Muscle of leg (tissue), 3 donors: ENCODE measurements at regions not wholly inside any gene's neighbourhood (a gene's known extent, or its start where the extent isn't known, plus 50 kb on each side); places are given as distances from the start of the nearest gene placed in this dataset.

Experiments used
- DNase-seq: peaks from one replicate; pipeline ENCODE4 v3.0.0; 2013
- H3K27ac ChIP-seq: one replicate; pipeline ENCODE4 v1.5.1; 2013; ENCODE audit warnings: mild to moderate bottlenecking, low read length, control low read depth
- H3K27me3 ChIP-seq: one replicate; pipeline ENCODE4 v1.6.1; 2013; ENCODE audit warnings: low read length; ENCODE audit not compliant: control insufficient read depth, insufficient read depth
- H3K36me3 ChIP-seq: one replicate; pipeline ENCODE4 v1.6.1; 2013; ENCODE audit warnings: low read length; ENCODE audit not compliant: control insufficient read depth, insufficient read depth
- H3K4me1 ChIP-seq: one replicate; pipeline ENCODE4 v1.6.1; 2013; ENCODE audit warnings: low read length; ENCODE audit not compliant: control insufficient read depth, insufficient read depth
- H3K4me3 ChIP-seq: one replicate; pipeline ENCODE4 v1.5.1; 2013; ENCODE audit warnings: low read length, control low read depth
- H3K9me3 ChIP-seq: replicated peaks from 2 replicates; pipeline ENCODE4 v1.6.1; 2013; ENCODE audit warnings: low read depth, low read length; ENCODE audit not compliant: control insufficient read depth
- WGBS: methylation state at CpG from one replicate; pipeline ENCODE4 v1.1.5; 2013; ENCODE audit warnings: missing lambda C conversion rate; ENCODE audit not compliant: insufficient coverage; 5-methylcytosine and 5-hydroxymethylcytosine counted together

GRCh38 chr5:148730942-148731898 is 76.9 kb upstream of the HTR4 start:
- no peaks in the 10 kb centered on the region for H3K27me3 ChIP-seq
- WGBS, result no CpG with 5 or more reads among the region's 12 CpGs
- H3K9me3 ChIP-seq, result no peaks in the 10 kb centered on the region
- H3K4me1 ChIP-seq, result no peaks in the 10 kb centered on the region
- H3K4me3 ChIP-seq, result no peak overlapping the region
- H3K27ac ChIP-seq, result no peak overlapping the region
- DNase-seq, result peak; percentile 90
- no peaks in the 10 kb centered on the region for H3K36me3 ChIP-seq

- Histone ChIP-seq H3K27me3 (no peaks in the 10 kb centered on the region), H3K9me3 (no peaks in the 10 kb centered on the region), H3K4me1 (peaks cover 6% of the 10 kb centered on the region), H3K4me3 (no peak overlapping the region), H3K36me3 (no peaks in the 10 kb centered on the region), H3K27ac (no peak overlapping the region)
- no peak for DNase-seq
- WGBS, result 100% methylated on average over 1 of the region's 3 CpGs
Measured at GRCh38 chr5:148732692-148733091, 78.4 kb upstream of the HTR4 start.

GRCh38 chr5:148733601-148734438 is 79.5 kb upstream of the HTR4 start:
- DNase-seq, result peak; percentile 82
- Histone ChIP-seq H3K4me3 (no peak overlapping the region), H3K4me1 (peaks cover 6% of the 10 kb centered on the region), H3K27ac (no peak overlapping the region), H3K9me3 (no peaks in the 10 kb centered on the region), H3K27me3 (no peaks in the 10 kb centered on the region), H3K36me3 (no peaks in the 10 kb centered on the region)
- WGBS, result 38% methylated on average over 6 of the region's 11 CpGs

GRCh38 chr5:148734518-148734917 is 80.2 kb upstream of the HTR4 start:
- H3K27ac ChIP-seq, result no peak overlapping the region
- DNase-seq, result no peak

GRCh38 chr5:148735301-148735835 is 81.0 kb upstream of the HTR4 start:
- no peaks in the 10 kb centered on the region for H3K9me3 ChIP-seq
- WGBS, result no CpG with 5 or more reads among the region's 2 CpGs
- DNase-seq, result no peak
- no peak overlapping the region for H3K4me3 ChIP-seq
- no peak overlapping the region for H3K27ac ChIP-seq
- no peaks in the 10 kb centered on the region for H3K27me3 ChIP-seq
- no peaks in the 10 kb centered on the region for H3K36me3 ChIP-seq
- peaks cover 6% of the 10 kb centered on the region for H3K4me1 ChIP-seq

More at GRCh38 chr5:148734518-148734917, 80.2 kb upstream of the HTR4 start:
- H3K27me3 ChIP-seq, result no peaks in the 10 kb centered on the region
- peaks cover 6% of the 10 kb centered on the region for H3K4me1 ChIP-seq
- H3K36me3 ChIP-seq, result no peaks in the 10 kb centered on the region
- H3K4me3 ChIP-seq, result no peak overlapping the region
- no peaks in the 10 kb centered on the region for H3K9me3 ChIP-seq

GRCh38 chr5:148739023-148739422 is 84.7 kb upstream of the HTR4 start:
- Histone ChIP-seq H3K4me3 (no peak overlapping the region), H3K36me3 (no peaks in the 10 kb centered on the region), H3K4me1 (peaks cover 11% of the 10 kb centered on the region), H3K27me3 (no peaks in the 10 kb centered on the region), H3K9me3 (no peaks in the 10 kb centered on the region), H3K27ac (no peak overlapping the region)
- WGBS, result 90% methylated on average over 2 of the region's 5 CpGs
- no peak for DNase-seq

- Histone ChIP-seq H3K27ac (no peak overlapping the region), H3K36me3 (no peaks in the 10 kb centered on the region), H3K4me3 (no peak overlapping the region), H3K4me1 (peaks cover 11% of the 10 kb centered on the region), H3K9me3 (no peaks in the 10 kb centered on the region), H3K27me3 (no peaks in the 10 kb centered on the region)
- 71% methylated on average over 2 of the region's 2 CpGs for WGBS
- no peak for DNase-seq
Measured at GRCh38 chr5:148739524-148739923, 85.2 kb upstream of the HTR4 start.

- WGBS, result 76% methylated on average over 3 of the region's 8 CpGs
- Histone ChIP-seq H3K9me3 (no peaks in the 10 kb centered on the region), H3K36me3 (no peaks in the 10 kb centered on the region), H3K4me3 (no peak overlapping the region), H3K27ac (no peak overlapping the region), H3K4me1 (peaks cover 11% of the 10 kb centered on the region), H3K27me3 (no peaks in the 10 kb centered on the region)
- no peak for DNase-seq
Measured at GRCh38 chr5:148740079-148740858, 85.9 kb upstream of the HTR4 start.

- no peaks in the 10 kb centered on the region for H3K36me3 ChIP-seq
- 65% methylated on average over 2 of the region's 9 CpGs for WGBS
- H3K27me3 ChIP-seq, result no peaks in the 10 kb centered on the region
- no peak overlapping the region for H3K4me3 ChIP-seq
- DNase-seq, result peak; percentile 70
- H3K4me1 ChIP-seq, result peaks cover 11% of the 10 kb centered on the region
- H3K9me3 ChIP-seq, result no peaks in the 10 kb centered on the region
- no peak overlapping the region for H3K27ac ChIP-seq
Measured at GRCh38 chr5:148740966-148741742, 85.3 kb upstream of the ADRB2 start.
